Endodermal cell (in vitro differentiated cells): ENCODE measurements at regions not wholly inside any gene's neighbourhood (a gene's known extent, or its start where the extent isn't known, plus 50 kb on each side); places are given as distances from the start of the nearest gene placed in this dataset.

Experiments used
- DNase-seq: peaks from one replicate; pipeline ENCODE4 v3.0.0-alpha.2; 2017
- H3K27ac ChIP-seq: 2 replicates; pipeline ENCODE4 v1.5.1; 2013; ENCODE audit warnings: mild to moderate bottlenecking, low read depth, low read length, moderate library complexity
- H3K27me3 ChIP-seq: 2 replicates; pipeline ENCODE4 v1.6.1; 2013; ENCODE audit warnings: mild to moderate bottlenecking, low read length, moderate library complexity; ENCODE audit not compliant: insufficient read depth, control insufficient read depth, poor library complexity, severe bottlenecking
- H3K36me3 ChIP-seq: 2 replicates; pipeline ENCODE4 v1.7.0; 2013; ENCODE audit warnings: mild to moderate bottlenecking, low read length, moderate library complexity; ENCODE audit not compliant: control insufficient read depth, insufficient read depth
- H3K4me1 ChIP-seq: one replicate; pipeline ENCODE4 v1.7.0; 2013; ENCODE audit warnings: low read length; ENCODE audit not compliant: control insufficient read depth, insufficient read depth
- H3K4me3 ChIP-seq: 2 replicates; pipeline ENCODE4 v1.5.1; 2013; ENCODE audit warnings: mild to moderate bottlenecking, low read length, moderate library complexity
- H3K9ac ChIP-seq: 2 replicates; pipeline ENCODE4 v1.6.1; 2013; ENCODE audit warnings: mild to moderate bottlenecking, low read length, moderate library complexity; ENCODE audit not compliant: poor library complexity, severe bottlenecking; ENCODE audit errors: extremely low read depth
- H3K9me3 ChIP-seq: 2 replicates; pipeline ENCODE4 v1.6.1; 2013; ENCODE audit warnings: mild to moderate bottlenecking, low read length, moderate library complexity; ENCODE audit not compliant: control insufficient read depth
- H3K27ac Mint-ChIP-seq: 2 replicates; pipeline ENCODE4 v1.8.0; 2020; ENCODE audit warnings: mixed read lengths
- H3K27me3 Mint-ChIP-seq: 2 replicates; pipeline ENCODE4 v1.8.0; 2021; ENCODE audit warnings: mild to moderate bottlenecking, mixed read lengths; ENCODE audit not compliant: insufficient read depth
- H3K36me3 Mint-ChIP-seq: 2 replicates; pipeline ENCODE4 v1.8.0; 2020; ENCODE audit warnings: low read depth, mixed read lengths
- H3K4me1 Mint-ChIP-seq: 2 replicates; pipeline ENCODE4 v1.8.0; 2020; ENCODE audit warnings: mixed read lengths
- H3K4me3 Mint-ChIP-seq: 2 replicates; pipeline ENCODE4 v1.8.0; 2020; ENCODE audit warnings: mild to moderate bottlenecking, moderate library complexity, mixed read lengths
- H3K9me3 Mint-ChIP-seq: 2 replicates; pipeline ENCODE4 v1.8.0; 2020; ENCODE audit warnings: mild to moderate bottlenecking, mixed read lengths
- WGBS, 2 experiments: methylation state at CpG; one replicate each; pipeline versions ENCODE4 v1.1.5 to v1.1.7; 2013; ENCODE audit warnings: missing lambda C conversion rate in 2 of 2, mixed read lengths in 1 of 2; ENCODE audit not compliant: insufficient coverage in 1 of 2, insufficient read length in 1 of 2; 5-methylcytosine and 5-hydroxymethylcytosine counted together
- TF ChIP-seq, protein P1 (sequence below): fragments of 200-600 bp; sonication (generic); conservative IDR thresholded peaks from 2 replicates; pipeline ENCODE4 v1.5.0; 2021; ENCODE audit warnings: antibody characterized with exemption, mild to moderate bottlenecking

DNA sequence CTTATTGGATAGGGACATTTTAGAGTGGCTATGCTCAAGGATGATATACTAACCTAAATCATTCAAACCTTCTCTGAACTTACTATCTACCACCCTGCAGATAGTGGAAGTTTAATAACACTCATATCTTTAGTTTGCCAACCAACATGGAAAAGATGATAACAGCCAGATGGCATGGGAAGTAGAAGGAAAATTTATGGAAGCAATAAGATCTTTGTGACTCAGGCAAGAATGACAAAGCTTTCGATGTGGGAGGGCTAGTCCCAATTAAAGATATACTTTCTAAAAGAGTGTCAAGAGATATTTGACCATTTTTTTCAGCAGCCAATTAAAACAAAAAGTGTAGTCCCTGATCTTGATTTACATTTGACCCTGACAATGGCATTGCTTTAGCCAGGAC lies 631.7 kb downstream of the RPS29 start:
- no peaks in the 10 kb centered on the region for H3K4me1 ChIP-seq
- peaks cover 5% of the 10 kb centered on the region for H3K27me3 Mint-ChIP-seq
- H3K4me1 Mint-ChIP-seq: peaks cover 3% of the 10 kb centered on the region
- no peak overlapping the region for H3K9ac ChIP-seq
- no peak overlapping the region for H3K27ac ChIP-seq
- no peaks in the 10 kb centered on the region for H3K36me3 ChIP-seq
- no peak overlapping the region for H3K4me3 Mint-ChIP-seq
- WGBS, 2 experiments: 100% methylated on average over 1 of the region's 1 CpG; no CpG with 5 or more reads in 1 of the 2 experiments
- TF ChIP-seq, protein P1, sequence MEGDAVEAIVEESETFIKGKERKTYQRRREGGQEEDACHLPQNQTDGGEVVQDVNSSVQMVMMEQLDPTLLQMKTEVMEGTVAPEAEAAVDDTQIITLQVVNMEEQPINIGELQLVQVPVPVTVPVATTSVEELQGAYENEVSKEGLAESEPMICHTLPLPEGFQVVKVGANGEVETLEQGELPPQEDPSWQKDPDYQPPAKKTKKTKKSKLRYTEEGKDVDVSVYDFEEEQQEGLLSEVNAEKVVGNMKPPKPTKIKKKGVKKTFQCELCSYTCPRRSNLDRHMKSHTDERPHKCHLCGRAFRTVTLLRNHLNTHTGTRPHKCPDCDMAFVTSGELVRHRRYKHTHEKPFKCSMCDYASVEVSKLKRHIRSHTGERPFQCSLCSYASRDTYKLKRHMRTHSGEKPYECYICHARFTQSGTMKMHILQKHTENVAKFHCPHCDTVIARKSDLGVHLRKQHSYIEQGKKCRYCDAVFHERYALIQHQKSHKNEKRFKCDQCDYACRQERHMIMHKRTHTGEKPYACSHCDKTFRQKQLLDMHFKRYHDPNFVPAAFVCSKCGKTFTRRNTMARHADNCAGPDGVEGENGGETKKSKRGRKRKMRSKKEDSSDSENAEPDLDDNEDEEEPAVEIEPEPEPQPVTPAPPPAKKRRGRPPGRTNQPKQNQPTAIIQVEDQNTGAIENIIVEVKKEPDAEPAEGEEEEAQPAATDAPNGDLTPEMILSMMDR: no peak
- H3K9me3 Mint-ChIP-seq: no peaks in the 10 kb centered on the region
- no peaks in the 10 kb centered on the region for H3K36me3 Mint-ChIP-seq
- H3K27me3 ChIP-seq: no peaks in the 10 kb centered on the region
- no peaks in the 10 kb centered on the region for H3K9me3 ChIP-seq
- no peak for DNase-seq
- no peak overlapping the region for H3K27ac Mint-ChIP-seq
- no peak overlapping the region for H3K4me3 ChIP-seq

DNA sequence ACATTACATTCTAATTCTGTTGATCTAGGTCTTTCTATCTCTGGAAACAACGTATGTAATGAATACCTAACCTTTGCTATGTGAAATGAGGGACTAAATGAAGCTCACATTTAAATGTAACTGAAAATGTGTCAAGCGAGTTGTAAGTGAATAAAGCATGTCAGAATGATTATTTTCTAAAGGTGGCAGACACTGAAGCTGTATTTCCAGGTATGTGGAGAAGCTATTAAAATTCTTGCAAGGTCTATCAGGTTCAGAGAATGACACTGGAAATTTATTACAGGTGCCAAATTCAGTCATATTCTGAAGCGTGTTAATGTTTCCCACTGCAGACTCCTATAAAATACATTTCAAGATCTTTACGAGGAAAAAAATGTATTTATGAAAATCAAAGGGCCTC lies 641.4 kb downstream of the RPS29 start:
- Histone ChIP-seq H3K36me3 (no peaks in the 10 kb centered on the region), H3K9ac (no peak overlapping the region), H3K4me1 (no peaks in the 10 kb centered on the region), H3K4me3 (no peak overlapping the region), H3K27ac (no peak overlapping the region), H3K27me3 (peaks cover 5% of the 10 kb centered on the region), H3K9me3 (no peaks in the 10 kb centered on the region)
- no peaks in the 10 kb centered on the region for H3K36me3 Mint-ChIP-seq
- H3K4me3 Mint-ChIP-seq: no peak overlapping the region
- DNase-seq: no peak
- peaks cover 9% of the 10 kb centered on the region for H3K27me3 Mint-ChIP-seq
- no peaks in the 10 kb centered on the region for H3K9me3 Mint-ChIP-seq
- no peak overlapping the region for H3K27ac Mint-ChIP-seq
- H3K4me1 Mint-ChIP-seq: peaks cover 5% of the 10 kb centered on the region
- WGBS, 2 experiments: 91 to 94% methylated on average over 3 to 4 of the region's 4 CpGs
- TF ChIP-seq, protein P1: no peak

DNA sequence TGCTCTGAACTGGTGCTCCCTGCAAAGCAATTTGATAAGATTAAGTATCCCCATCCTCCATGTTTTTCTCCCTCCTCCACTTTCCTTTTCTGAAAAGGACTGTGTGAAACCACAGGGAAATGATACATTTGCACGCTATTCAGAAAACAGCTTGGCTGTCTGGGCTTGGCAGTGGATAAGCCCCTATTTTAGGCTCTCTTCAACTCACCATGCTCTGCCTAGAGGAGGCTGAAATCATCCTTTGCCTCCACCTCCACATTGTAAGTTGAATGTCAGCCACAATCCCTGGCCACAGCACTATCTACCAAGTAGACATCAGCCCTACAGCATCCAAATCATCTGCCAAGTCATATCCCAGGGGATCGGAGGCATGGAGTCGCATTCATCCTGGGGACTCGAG lies 642.3 kb downstream of the RPS29 start:
- peaks cover 5% of the 10 kb centered on the region for H3K27me3 ChIP-seq
- TF ChIP-seq, protein P1: no peak
- DNase-seq: no peak
- no peak overlapping the region for H3K4me3 ChIP-seq
- Mint-ChIP-seq H3K27ac (no peak overlapping the region), H3K4me1 (peaks cover 5% of the 10 kb centered on the region), H3K27me3 (peaks cover 9% of the 10 kb centered on the region), H3K4me3 (no peak overlapping the region), H3K36me3 (no peaks in the 10 kb centered on the region), H3K9me3 (no peaks in the 10 kb centered on the region)
- no peak overlapping the region for H3K27ac ChIP-seq
- H3K4me1 ChIP-seq: no peaks in the 10 kb centered on the region
- no peaks in the 10 kb centered on the region for H3K36me3 ChIP-seq
- 95% methylated on average over 3 to 4 of the region's 4 CpGs for WGBS, 2 experiments
- no peak overlapping the region for H3K9ac ChIP-seq
- no peaks in the 10 kb centered on the region for H3K9me3 ChIP-seq
